GM12865 (cell line): ENCODE measurements at regions not wholly inside any gene's neighbourhood (a gene's known extent, or its start where the extent isn't known, plus 50 kb on each side); places are given as distances from the start of the nearest gene placed in this dataset.

ENCODE experiments used
- DNase-seq: peaks from one replicate; pipeline ENCODE4 v3.0.0; 2010; ENCODE audit warnings: low read depth
- H3K4me3 ChIP-seq: 2 replicates; pipeline ENCODE4 v1.5.1; 2011; ENCODE audit warnings: mild to moderate bottlenecking, low read depth, low read length, control low read depth
- CTCF ChIP-seq: IDR thresholded peaks from 2 replicates; pipeline ENCODE4 v1.5.1; 2011; ENCODE audit warnings: low read length, control low read depth, low read depth, inconsistent platforms; ENCODE audit not compliant: insufficient read depth; ENCODE audit errors: missing control alignments

GRCh38 chr5:163755505-163755904, 250.1 kb downstream of the MAT2B start:
- no peak overlapping the region for H3K4me3 ChIP-seq
- no peak for DNase-seq
- TF ChIP-seq CTCF: no peak

- no peak overlapping the region for H3K4me3 ChIP-seq
- TF ChIP-seq CTCF: no peak
- DNase-seq: no peak
Observed at GRCh38 chr5:163756170-163756569, 250.8 kb downstream of the MAT2B start.

- no peak for TF ChIP-seq CTCF
- no peak for DNase-seq
Observed at GRCh38 chr5:163757344-163757743, 251.9 kb downstream of the MAT2B start.

GRCh38 chr5:163758283-163758711, 252.9 kb downstream of the MAT2B start:
- no peak for TF ChIP-seq CTCF
- no peak overlapping the region for H3K4me3 ChIP-seq
- no peak for DNase-seq

More at GRCh38 chr5:163757344-163757743, 251.9 kb downstream of the MAT2B start:
- no peak overlapping the region for H3K4me3 ChIP-seq

GRCh38 chr5:163759000-163759704, 253.7 kb downstream of the MAT2B start:
- no peak for TF ChIP-seq CTCF
- no peak for DNase-seq
- H3K4me3 ChIP-seq: no peak overlapping the region

GRCh38 chr5:163760498-163760897, 255.1 kb downstream of the MAT2B start:
- no peak for DNase-seq

More at GRCh38 chr5:163760498-163760897, 255.1 kb downstream of the MAT2B start:
- TF ChIP-seq CTCF: no peak
- H3K4me3 ChIP-seq: no peak overlapping the region
